ENCODE measurements at regions not wholly inside any gene's neighbourhood (a gene's known extent, or its start where the extent isn't known, plus 50 kb on each side); places are given as distances from the start of the nearest gene placed in this dataset.

- intact Hi-C loops (cut with micrococcal nuclease): no loop called here
- no TSS peak for BruUV-seq (replicated peaks)
- ATAC-seq (no peak; the same call in 1 of the 2 replicates), DNase-seq (peak; percentile 78)
- ChIA-PET CTCF (interaction anchor here (0.6 kb wide), 1 partner anchor 123 kb away, joined by 3 read pairs; no protein-coding TSS in a partner anchor), POLR2A (ENCODE audit: unreplicated experiment) (no interaction called here)
- peaks cover 67% of the 10 kb centered on the region for H3K27me3 ChIP-seq (ENCODE audit: low read length)
- H3K4me2 ChIP-seq (ENCODE audit: low read length): no peak overlapping the region
- H4K20me1 ChIP-seq (ENCODE audit: low read length): no peaks in the 10 kb centered on the region
- no peaks in the 10 kb centered on the region; the same call in 1 of the 2 replicates for H3K4me1 ChIP-seq (ENCODE audit: insufficient read depth, low read length)
- no peaks in the 10 kb centered on the region for H3K9me3 ChIP-seq (ENCODE audit: low read length)
- no peak overlapping the region for H2AFZ ChIP-seq (ENCODE audit: low read length)
- no peaks in the 10 kb centered on the region for H3K9me2 ChIP-seq (replicated peaks; ENCODE audit: low read length)
- no peaks in the 10 kb centered on the region for H3K79me2 ChIP-seq (ENCODE audit: low read length)
- no peak overlapping the region for H3K27ac ChIP-seq (ENCODE audit: low read length)
- no peaks in the 10 kb centered on the region for H3K36me3 ChIP-seq (ENCODE audit: low read depth, low read length)
- no peak overlapping the region for H3K9ac ChIP-seq (ENCODE audit: low read length)
- no peak for TF ChIP-seq CTCF (conservative IDR thresholded peaks at IDR 0.05; ENCODE audit: low read depth, low read length)
- TF ChIP-seq EZH2 (IDR thresholded peaks at IDR 0.05; ENCODE audit: low read length, unreplicated experiment): no peak
- no peak for TF ChIP-seq EZH2phosphoT487 (IDR thresholded peaks at IDR 0.05; ENCODE audit: borderline replicate concordance, low read length)
- no peaks in the 10 kb centered on the region for H3F3A ChIP-seq (ENCODE audit: low read length, unreplicated experiment)
- no peak overlapping the region for H3K4me3 ChIP-seq (ENCODE audit: low read length)
Observed at GRCh38 chr10:78170026-78170475, 136.4 kb downstream of the RPS24 start.

GRCh38 chr10:78171633-78172400, 138.2 kb downstream of the RPS24 start:
- ChIA-PET CTCF (no interaction called here), POLR2A (ENCODE audit: unreplicated experiment) (no interaction called here)
- Histone ChIP-seq H3K9me3 (ENCODE audit: low read length) (no peaks in the 10 kb centered on the region), H3F3A (ENCODE audit: low read length, unreplicated experiment) (no peaks in the 10 kb centered on the region), H2AFZ (ENCODE audit: low read length) (no peak overlapping the region), H3K4me3 (ENCODE audit: low read length) (no peak overlapping the region), H3K36me3 (ENCODE audit: low read depth, low read length) (no peaks in the 10 kb centered on the region), H4K20me1 (ENCODE audit: low read length) (no peaks in the 10 kb centered on the region), H3K9me2 (replicated peaks; ENCODE audit: low read length) (no peaks in the 10 kb centered on the region), H3K4me2 (ENCODE audit: low read length) (no peak overlapping the region), H3K4me1 (ENCODE audit: insufficient read depth, low read length) (no peaks in the 10 kb centered on the region), H3K79me2 (ENCODE audit: low read length) (no peaks in the 10 kb centered on the region), H3K9ac (ENCODE audit: low read length) (no peak overlapping the region), H3K27ac (ENCODE audit: low read length) (no peak overlapping the region), H3K27me3 (ENCODE audit: low read length) (peaks cover 83% of the 10 kb centered on the region)
- TF ChIP-seq EZH2phosphoT487 (IDR thresholded peaks at IDR 0.05; ENCODE audit: borderline replicate concordance, low read length) (no peak), EZH2 (IDR thresholded peaks at IDR 0.05; ENCODE audit: low read length, unreplicated experiment) (no peak), CTCF (conservative IDR thresholded peaks at IDR 0.05; ENCODE audit: low read depth, low read length) (no peak)
- DNase-seq (no peak), ATAC-seq (no peak)
- intact Hi-C loops (cut with micrococcal nuclease): no loop called here
- BruUV-seq (replicated peaks): no TSS peak

- no peak for ATAC-seq
- Histone ChIP-seq H3K4me2 (ENCODE audit: low read length) (no peak overlapping the region), H4K20me1 (ENCODE audit: low read length) (no peaks in the 10 kb centered on the region), H3K9me2 (replicated peaks; ENCODE audit: low read length) (no peaks in the 10 kb centered on the region), H3K4me1 (ENCODE audit: insufficient read depth, low read length) (no peaks in the 10 kb centered on the region), H3K9me3 (ENCODE audit: low read length) (no peaks in the 10 kb centered on the region), H3K79me2 (ENCODE audit: low read length) (no peaks in the 10 kb centered on the region), H2AFZ (ENCODE audit: low read length) (no peak overlapping the region), H3F3A (ENCODE audit: low read length, unreplicated experiment) (no peaks in the 10 kb centered on the region), H3K4me3 (ENCODE audit: low read length) (no peak overlapping the region), H3K27ac (ENCODE audit: low read length) (no peak overlapping the region), H3K9ac (ENCODE audit: low read length) (no peak overlapping the region), H3K36me3 (ENCODE audit: low read depth, low read length) (no peaks in the 10 kb centered on the region), H3K27me3 (ENCODE audit: low read length) (peaks cover 84% of the 10 kb centered on the region)
- TF ChIP-seq EZH2phosphoT487 (IDR thresholded peaks at IDR 0.05; ENCODE audit: borderline replicate concordance, low read length) (no peak), CTCF (conservative IDR thresholded peaks at IDR 0.05; ENCODE audit: low read depth, low read length) (no peak), EZH2 (IDR thresholded peaks at IDR 0.05; ENCODE audit: low read length, unreplicated experiment) (no peak)
- BruUV-seq (replicated peaks): no TSS peak
- DNase-seq: no peak
- POLR2A ChIA-PET (ENCODE audit: unreplicated experiment): no interaction called here
- CTCF ChIA-PET: interaction anchor here (0.5 to 0.6 kb wide), 2 partner anchors 17 to 99 kb away, joined by 4 to 7 read pairs; no protein-coding TSS in a partner anchor
- intact Hi-C loops (cut with micrococcal nuclease): no loop called here
Observed at GRCh38 chr10:78173360-78174015, 139.8 kb downstream of the RPS24 start.

Data from PC-3 (cell line).